ENCODE measurements at regions not wholly inside any gene's neighbourhood (a gene's known extent, or its start where the extent isn't known, plus 50 kb on each side); places are given as distances from the start of the nearest gene placed in this dataset.

DNA sequence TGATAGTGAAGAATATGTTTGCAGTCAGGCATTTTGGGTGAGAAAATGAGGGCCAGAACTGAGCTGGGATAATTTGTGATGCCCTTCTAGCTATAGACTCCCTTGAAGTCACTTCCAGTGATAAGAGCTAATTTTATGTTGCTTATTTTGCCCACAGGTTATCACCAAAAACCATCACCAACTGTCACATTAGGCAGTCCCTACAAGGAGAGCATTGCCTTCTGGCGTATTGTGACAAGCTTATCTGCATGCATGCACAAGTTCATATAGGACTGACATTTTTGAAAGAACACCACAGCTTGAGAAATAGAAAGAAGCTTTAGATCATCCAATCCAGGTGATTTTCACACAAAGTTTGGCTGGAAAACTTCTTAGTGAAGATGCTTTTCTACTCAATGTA, 735.3 kb upstream of the RAG2 start (continued):
- TF ChIP-seq, protein P1, sequence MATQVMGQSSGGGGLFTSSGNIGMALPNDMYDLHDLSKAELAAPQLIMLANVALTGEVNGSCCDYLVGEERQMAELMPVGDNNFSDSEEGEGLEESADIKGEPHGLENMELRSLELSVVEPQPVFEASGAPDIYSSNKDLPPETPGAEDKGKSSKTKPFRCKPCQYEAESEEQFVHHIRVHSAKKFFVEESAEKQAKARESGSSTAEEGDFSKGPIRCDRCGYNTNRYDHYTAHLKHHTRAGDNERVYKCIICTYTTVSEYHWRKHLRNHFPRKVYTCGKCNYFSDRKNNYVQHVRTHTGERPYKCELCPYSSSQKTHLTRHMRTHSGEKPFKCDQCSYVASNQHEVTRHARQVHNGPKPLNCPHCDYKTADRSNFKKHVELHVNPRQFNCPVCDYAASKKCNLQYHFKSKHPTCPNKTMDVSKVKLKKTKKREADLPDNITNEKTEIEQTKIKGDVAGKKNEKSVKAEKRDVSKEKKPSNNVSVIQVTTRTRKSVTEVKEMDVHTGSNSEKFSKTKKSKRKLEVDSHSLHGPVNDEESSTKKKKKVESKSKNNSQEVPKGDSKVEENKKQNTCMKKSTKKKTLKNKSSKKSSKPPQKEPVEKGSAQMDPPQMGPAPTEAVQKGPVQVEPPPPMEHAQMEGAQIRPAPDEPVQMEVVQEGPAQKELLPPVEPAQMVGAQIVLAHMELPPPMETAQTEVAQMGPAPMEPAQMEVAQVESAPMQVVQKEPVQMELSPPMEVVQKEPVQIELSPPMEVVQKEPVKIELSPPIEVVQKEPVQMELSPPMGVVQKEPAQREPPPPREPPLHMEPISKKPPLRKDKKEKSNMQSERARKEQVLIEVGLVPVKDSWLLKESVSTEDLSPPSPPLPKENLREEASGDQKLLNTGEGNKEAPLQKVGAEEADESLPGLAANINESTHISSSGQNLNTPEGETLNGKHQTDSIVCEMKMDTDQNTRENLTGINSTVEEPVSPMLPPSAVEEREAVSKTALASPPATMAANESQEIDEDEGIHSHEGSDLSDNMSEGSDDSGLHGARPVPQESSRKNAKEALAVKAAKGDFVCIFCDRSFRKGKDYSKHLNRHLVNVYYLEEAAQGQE (IDR thresholded peaks at IDR 0.05; ENCODE audit: low read depth, low read length): no peak
- TF ChIP-seq YY1 (IDR thresholded peaks at IDR 0.05; ENCODE audit: low read depth, low read length): no peak
- TF ChIP-seq EZH2 (IDR thresholded peaks at IDR 0.05; ENCODE audit: borderline replicate concordance, control insufficient read depth, low read depth, low read length): no peak

GRCh38 chr11:37323843-37324242, 725.8 kb upstream of the RAG2 start:
- BruUV-seq (replicated peaks): no TSS peak
- intact Hi-C loops (cut with micrococcal nuclease; ENCODE audit: unreplicated experiment) (no loop called here), in situ Hi-C loops (cut with MboI) (no loop called here)
- Histone ChIP-seq H3K36me3 (ENCODE audit: control insufficient read depth in 2 of 2, insufficient read depth in 2 of 2, low read length in 1 of 2) (no peaks in the 10 kb centered on the region), H3K79me2 (ENCODE audit: control insufficient read depth, insufficient read depth, low read length) (no peaks in the 10 kb centered on the region), H3K4me1 (ENCODE audit: control insufficient read depth, insufficient read depth, low read length) (no peaks in the 10 kb centered on the region), H3K27ac (ENCODE audit: control insufficient read depth, insufficient read depth) (no peak overlapping the region), H3K4me2 (ENCODE audit: control insufficient read depth, insufficient read depth) (no peak overlapping the region), H3K9me3 (replicated peaks; ENCODE audit: control insufficient read depth, insufficient read depth, low read length) (no peaks in the 10 kb centered on the region), H3K4me3 (no peak overlapping the region), H4K20me1 (ENCODE audit: control insufficient read depth, insufficient read depth) (no peaks in the 10 kb centered on the region), H3K27me3 (replicated peaks in 1 of 2; ENCODE audit: control insufficient read depth in 2 of 2, insufficient read depth in 2 of 2, low read length in 1 of 2) (no peaks in the 10 kb centered on the region), H2AFZ (ENCODE audit: control insufficient read depth, low read depth, low read length) (no peak overlapping the region), H3K9ac (ENCODE audit: control insufficient read depth, insufficient read depth, low read length) (no peak overlapping the region)
- SMC1A ChIA-PET (ENCODE audit: uncharacterized antibody, unreplicated experiment): no interaction called here
- TF ChIP-seq POLR2A (IDR thresholded peaks at IDR 0.05; ENCODE audit: low read depth, low read length): no peak
- TF ChIP-seq NR2C1 (IDR thresholded peaks at IDR 0.05): no peak
- TF ChIP-seq PAX8 (IDR thresholded peaks at IDR 0.05): no peak
- TF ChIP-seq, protein P2, sequence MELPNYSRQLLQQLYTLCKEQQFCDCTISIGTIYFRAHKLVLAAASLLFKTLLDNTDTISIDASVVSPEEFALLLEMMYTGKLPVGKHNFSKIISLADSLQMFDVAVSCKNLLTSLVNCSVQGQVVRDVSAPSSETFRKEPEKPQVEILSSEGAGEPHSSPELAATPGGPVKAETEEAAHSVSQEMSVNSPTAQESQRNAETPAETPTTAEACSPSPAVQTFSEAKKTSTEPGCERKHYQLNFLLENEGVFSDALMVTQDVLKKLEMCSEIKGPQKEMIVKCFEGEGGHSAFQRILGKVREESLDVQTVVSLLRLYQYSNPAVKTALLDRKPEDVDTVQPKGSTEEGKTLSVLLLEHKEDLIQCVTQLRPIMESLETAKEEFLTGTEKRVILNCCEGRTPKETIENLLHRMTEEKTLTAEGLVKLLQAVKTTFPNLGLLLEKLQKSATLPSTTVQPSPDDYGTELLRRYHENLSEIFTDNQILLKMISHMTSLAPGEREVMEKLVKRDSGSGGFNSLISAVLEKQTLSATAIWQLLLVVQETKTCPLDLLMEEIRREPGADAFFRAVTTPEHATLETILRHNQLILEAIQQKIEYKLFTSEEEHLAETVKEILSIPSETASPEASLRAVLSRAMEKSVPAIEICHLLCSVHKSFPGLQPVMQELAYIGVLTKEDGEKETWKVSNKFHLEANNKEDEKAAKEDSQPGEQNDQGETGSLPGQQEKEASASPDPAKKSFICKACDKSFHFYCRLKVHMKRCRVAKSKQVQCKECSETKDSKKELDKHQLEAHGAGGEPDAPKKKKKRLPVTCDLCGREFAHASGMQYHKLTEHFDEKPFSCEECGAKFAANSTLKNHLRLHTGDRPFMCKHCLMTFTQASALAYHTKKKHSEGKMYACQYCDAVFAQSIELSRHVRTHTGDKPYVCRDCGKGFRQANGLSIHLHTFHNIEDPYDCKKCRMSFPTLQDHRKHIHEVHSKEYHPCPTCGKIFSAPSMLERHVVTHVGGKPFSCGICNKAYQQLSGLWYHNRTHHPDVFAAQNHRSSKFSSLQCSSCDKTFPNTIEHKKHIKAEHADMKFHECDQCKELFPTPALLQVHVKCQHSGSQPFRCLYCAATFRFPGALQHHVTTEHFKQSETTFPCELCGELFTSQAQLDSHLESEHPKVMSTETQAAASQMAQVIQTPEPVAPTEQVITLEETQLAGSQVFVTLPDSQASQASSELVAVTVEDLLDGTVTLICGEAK (IDR thresholded peaks at IDR 0.05; ENCODE audit: borderline replicate concordance): no peak
- TF ChIP-seq HDAC6 (IDR thresholded peaks at IDR 0.05; ENCODE audit: unreplicated experiment): no peak
- no peak for TF ChIP-seq NR2C2 (IDR thresholded peaks at IDR 0.05; ENCODE audit: borderline replicate concordance, control insufficient read depth, insufficient read length, low read depth)
- no peak for TF ChIP-seq CEBPB (IDR thresholded peaks at IDR 0.05; ENCODE audit: borderline replicate concordance in 1 of 2, low read depth in 2 of 2, low read length in 2 of 2)
- TF ChIP-seq MXI1 (IDR thresholded peaks at IDR 0.05; ENCODE audit: low read depth, low read length): no peak
- TF ChIP-seq FOXK2 (IDR thresholded peaks at IDR 0.05): no peak
- ATAC-seq: no peak
- no peak for FAIRE-seq
- no peak for DNase-seq (ENCODE audit: low read depth, low spot score)
- CTCF ChIA-PET: no interaction called here
- RAD21 ChIA-PET (ENCODE audit: unreplicated experiment): no interaction called here
- POLR2A ChIA-PET: no interaction called here

Measured in GM12878 (cell line).